HG03108 (cell line): ENCODE measurements at regions not wholly inside any gene's neighbourhood (a gene's known extent, or its start where the extent isn't known, plus 50 kb on each side); places are given as distances from the start of the nearest gene placed in this dataset.

ENCODE experiments used
- ATAC-seq: cut with Tn5 transposase; IDR thresholded peaks from one replicate; pipeline ENCODE4 v1.9.1; 2021; ENCODE audit warnings: moderate library complexity; ENCODE audit not compliant: unreplicated experiment

DNA sequence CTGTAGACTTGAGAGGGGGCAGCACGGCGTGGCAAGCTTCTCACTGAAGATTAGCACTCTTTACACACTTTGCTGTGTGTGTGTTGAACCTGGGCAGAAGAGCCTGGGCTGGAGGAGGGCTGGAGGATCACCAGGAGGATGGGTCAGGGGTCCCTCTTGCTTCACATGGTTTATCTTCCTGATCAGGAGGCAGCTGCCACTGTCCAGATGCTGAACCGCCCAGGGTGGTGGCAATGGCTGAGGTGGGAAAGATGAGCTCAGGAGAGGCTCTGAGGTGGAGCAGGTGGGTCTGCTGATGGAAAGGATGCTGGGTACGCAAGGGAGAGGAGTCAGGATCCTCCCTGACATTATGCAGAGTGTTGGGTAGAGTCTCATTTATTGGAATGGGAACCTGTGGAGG lies 191.5 kb downstream of the RAMP3 start:
- ATAC-seq, result no peak

DNA sequence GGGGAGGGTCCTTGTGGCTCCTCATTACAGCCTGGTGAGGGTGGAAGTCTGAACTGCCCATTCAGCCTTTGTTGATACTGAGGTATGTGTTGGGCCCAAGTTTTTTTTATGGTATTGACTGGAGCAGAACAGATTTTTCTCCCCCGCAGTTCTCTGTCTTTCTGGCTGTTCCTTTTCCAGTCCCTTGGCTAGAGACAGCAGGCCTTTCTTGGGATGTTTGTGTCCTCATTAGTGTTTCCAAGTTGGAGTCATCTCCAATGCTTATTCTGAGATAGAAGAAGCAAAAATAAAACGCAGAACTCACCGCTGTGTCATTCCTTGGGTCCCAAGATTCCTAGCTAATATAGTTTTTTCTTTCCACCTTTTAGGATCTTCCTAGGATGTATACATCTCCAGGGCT lies 193.3 kb downstream of the RAMP3 start:
- no peak for ATAC-seq

DNA sequence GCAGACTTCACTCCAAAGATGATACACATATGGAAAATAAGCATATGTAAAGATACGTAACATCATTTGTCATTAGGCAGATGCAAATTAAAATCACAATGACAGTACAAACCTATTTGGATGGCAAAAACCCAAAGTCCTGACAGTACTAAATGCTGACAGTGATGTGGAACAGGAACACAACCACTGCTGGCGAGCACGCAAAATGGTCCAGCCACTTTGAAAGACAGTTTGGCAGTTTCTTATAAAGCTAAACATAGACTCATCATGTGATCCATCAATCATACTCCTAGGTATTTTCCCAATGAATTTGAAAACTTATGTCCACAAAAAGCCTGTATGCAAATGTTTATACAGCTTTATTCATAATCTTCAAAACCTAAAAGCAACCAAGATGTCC lies 200.7 kb downstream of the RAMP3 start:
- ATAC-seq, result no peak

DNA sequence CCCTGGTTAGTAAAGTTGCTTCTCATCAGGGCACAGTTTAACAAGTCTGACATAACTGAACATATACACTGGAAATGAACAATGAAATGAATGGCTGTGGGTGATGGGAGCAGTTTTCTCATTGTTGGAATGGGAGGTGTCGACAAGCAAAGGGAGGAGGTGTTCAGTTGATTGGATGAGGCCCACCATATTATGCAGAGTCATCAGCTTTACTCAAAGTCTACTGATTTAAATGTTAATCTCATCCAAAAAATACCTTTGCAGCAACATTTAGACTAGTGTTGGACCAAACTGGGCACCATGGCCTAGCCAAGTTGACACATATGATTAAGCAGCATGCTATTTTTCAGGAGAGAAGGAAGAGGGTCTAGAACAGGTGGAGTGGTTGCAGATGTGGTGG lies 201.7 kb downstream of the RAMP3 start:
- no peak for ATAC-seq

DNA sequence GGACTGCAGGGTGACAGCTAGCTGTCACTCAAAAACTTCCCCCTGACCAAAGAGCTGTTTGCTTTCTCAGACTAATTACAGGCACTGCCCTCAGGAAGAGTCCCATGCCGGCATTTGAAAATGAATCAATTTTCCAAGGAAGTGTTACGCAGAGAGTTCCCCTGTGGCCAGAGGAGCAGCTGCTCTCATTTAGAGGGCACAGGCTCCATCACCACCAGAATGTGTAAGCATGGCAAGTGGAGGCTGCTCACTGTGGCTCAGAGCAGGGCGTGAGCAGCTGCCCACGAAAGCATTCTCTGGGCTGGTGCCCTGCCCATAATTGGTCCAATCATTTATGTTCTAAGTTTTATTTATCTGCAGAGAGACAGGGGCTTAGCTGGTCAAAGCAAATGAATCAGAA lies 202.2 kb downstream of the RAMP3 start:
- no peak for ATAC-seq

DNA sequence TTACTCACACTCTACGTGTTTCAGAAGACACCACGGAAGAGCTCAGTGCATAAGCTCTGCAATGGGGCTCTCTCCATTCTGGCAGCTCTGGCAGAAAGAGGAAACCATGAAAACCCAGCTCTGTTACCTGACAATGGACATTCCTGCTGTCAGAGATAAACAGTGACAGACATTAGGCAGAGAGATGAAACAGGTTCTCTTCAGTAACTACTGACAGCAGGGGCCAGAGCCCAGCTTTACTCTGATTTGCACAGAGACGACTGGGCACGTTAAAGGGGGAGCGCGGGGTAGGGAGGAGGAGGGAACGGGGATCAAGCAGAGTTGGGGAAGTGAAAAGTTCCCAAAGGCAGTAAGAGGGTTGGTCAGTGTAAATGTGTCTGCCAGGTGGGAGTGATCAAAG lies 206.1 kb downstream of the RAMP3 start:
- ATAC-seq, result no peak

DNA sequence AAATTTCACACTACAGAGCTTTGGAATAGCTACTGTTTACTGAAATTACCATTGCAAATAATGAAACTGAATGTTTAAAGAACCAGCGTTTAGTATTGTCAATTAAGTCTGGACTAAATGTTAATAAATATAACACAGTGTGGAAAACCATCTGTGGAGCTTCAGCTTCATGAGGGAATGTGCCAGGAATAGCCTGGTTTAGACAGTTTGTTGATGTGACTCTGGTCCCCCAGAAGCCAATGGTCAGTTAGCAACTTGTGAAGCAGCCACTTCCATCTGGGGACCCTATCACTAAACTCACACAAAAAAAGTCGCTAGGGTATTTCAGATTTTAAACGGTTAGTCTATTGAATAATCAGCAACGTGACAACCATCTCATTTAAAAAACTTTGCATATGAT lies 207.8 kb downstream of the RAMP3 start:
- ATAC-seq, result no peak

DNA sequence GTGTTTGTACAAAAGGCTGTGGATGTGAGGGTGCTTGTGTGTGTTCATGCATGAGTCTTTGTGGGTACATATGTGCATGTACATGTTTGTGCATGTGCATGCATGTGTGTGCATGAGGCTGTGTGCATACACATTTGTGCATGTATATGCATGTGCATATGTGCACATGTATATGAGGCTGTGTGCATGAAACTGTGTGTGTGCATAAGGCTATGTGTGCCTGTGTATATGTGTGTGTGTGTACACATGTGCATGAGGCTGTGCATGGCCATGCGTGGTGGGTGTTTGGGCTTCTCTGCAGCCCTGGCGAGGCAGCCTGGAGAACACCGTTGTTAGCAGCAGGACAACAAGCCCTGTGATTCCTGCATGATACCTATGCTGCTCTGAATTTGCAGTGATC lies 207.7 kb upstream of the ADCY1 start:
- ATAC-seq, result no peak

DNA sequence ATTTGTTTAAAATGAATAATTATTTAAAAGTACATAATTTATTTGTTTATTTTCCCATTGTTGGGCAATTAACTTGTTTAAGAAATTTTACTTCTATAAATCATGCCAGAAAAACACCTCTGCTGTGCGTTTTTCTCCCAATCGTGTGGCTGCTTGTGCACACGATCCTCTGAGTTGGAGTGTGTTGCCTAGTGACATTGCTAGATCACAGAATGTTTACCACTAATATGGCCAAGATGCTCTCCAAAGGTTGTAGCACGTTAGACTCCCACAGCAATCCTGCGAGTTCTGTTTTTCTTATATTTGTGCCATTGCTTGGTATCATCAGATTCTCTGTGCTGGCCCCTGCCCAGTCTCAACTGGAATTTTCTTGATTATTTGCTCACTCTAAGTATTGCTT lies 207.1 kb upstream of the ADCY1 start:
- no peak for ATAC-seq

DNA sequence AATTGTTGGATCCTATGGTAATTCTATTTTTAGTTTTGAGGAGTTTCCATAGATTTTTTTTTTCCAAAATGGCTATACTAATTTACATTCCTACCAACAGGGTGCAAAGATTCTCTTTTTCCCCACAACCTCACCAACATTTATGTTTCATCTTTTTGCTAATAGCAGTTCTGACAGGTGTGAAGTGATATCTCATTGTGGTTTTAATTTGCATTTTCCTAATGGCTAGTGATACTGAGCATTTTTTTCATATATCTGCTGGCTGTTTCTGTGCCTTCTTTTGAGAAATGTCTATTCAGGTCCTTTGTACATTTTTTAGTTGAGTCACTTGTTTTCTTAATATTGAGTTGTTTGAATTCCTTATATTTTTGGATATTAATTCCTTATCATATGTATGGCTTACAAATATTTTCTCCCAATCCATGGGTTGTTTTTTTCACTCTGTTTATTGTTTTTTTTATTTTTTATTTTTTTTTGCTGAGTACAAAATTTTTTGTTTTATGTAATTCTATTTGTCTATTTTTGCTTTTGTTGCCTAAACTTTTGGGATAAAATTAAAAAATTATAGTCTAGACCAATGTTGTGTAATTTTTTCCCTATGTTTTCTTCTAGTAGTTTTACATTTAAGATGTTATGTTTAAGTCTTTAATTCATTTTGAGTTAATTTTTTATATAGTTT lies 205.9 kb upstream of the ADCY1 start:
- no peak for ATAC-seq

DNA sequence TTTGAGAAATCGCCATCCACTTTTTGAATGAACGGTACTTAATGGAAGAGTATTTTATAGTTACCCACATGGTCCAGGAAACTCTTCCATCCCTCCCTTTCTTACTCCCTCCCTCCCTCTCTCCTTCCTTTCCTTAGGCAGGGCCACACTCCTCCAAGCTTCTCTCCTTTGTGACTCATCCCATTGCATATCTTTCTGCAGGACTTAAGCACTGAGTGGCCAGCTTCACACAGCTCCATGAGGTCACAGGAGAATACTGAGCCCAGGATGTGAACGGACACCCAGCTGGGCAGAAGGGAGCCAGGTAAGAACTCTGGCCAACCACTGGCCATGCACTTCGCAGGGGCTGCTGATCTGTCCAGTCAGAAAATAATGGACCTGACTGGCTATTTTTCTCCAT lies 189.7 kb upstream of the ADCY1 start:
- ATAC-seq, result no peak

DNA sequence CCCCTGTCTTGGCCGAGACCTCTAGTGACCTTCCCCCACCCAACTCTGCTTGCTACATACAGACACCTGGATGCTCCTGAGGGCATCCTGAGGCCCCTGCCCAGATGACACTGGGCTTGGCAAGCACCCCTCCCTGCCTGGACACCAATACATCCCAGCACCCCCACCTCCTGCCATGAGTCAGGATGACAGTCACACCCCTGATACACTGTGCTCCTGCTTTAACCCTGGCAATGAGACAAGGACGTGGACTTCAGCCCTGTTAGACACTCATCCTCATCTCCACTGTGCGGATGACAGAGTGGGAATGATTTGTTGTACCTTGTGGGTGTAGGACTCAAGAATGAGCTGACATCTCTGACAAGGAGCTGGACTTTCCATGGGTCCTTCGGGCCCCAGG lies 186.3 kb upstream of the ADCY1 start:
- no peak for ATAC-seq

DNA sequence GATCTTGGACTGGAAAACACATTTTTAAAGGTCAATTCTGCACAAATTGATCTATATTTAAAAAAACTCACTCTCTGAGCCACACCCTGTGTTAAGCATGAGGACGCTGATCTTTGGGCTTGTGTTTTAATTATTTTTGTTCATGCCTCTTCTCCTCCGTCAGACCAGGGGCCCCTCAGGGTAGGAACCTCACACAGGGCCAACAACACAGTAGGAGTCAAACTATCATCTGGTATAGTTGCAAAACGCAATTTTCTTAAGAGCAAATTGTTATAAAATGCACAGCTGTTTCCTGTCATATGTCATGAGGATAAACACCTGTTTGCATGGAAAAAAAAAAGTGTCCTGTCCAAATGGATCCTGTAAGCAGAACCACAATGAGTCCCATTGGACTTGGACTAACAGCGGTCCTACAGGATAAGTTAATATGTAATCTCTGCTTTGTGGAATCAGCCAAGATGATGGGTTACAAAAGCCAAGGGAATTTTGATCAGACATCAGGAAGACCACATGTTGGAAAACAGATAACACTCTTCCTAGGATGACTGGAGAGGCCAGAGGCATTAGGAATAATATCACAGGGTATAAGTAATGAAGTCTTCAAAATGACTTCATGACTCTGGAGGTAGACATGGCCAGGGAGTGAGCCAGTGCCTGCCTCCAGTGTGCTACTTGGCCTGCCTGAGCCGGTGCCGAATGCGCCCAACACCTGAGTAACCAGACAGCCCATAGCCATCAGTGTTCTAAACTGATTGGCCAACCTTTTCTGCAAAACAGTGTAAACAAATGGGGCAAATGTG lies 184.9 kb upstream of the ADCY1 start:
- ATAC-seq, result no peak

DNA sequence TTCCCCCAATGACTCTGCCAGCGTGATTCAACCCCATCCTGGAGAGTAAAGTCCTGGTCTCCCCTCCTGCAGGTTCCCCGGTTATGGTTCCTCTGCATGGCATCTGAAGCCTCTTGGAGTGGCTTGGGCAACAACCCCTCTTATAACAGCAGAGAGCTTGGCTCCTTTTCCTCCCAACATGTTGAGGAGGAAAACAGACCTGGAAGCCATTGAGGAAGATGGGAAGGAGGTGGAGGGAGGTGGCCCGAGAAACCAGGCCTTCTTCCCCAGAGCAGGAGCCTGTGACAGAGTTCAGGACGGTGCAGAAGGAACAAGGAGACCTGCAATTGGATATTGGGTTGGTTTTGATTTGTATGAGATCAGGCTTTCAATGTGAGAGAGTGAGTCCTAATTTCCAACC lies 184.0 kb upstream of the ADCY1 start:
- no peak for ATAC-seq

DNA sequence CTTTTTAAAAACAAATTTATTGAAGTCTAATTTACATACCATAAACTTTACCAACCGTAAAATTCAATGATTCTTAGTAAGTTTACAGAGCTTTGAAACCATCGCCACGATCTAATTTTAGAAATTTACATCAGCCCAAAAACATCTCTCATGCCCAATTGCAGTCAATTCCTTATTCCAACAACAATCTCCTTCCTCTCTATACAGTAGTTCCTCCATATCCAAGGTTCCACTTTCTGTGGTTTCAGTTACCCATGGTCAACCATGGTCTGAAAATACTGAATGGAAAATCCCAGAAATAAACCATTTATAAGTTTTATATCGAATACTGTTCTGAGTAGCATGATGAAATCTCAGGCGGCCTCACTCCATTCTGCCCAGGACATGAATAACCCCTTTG lies 183.4 kb upstream of the ADCY1 start:
- ATAC-seq, result no peak

DNA sequence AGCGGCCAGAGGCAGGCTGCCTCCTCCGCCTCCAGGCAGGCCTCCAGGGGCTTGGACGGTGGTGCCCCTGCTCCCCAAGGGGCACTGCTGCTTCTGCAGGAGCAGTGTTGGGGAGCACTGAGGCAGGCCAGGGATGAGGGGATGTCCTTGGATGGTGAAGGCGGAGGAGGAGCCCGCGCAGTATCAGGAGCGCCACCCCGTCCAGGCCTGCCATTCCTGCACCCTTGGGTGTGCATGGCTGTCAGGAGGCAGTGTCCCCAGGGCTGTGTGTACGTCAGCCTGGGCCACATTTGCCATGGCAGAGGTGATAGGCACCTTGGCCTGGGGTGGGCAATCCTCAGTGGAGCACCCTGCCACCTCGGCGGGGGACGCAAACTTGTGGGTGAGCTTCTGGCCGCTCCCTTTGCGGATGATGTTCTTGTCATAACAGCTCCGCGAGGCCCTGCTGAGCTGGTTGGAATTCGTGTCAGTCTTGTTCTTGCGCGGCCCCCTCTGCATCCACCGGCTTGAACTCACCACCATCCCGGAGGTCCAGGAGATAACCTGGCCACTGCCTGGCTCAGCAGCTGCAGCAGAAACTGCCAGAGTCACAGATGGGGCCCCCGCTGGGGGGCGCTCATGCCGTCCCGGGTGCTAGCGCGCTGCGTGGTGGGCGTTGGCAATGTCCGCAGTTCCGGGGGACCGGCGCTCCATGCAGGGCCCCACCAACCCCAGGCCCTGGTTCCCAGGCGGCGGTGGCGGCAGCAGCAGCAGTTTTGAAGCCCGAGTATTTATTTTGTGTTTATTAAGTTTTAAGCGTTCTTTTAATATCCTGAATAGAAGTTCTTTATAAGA lies 182.3 kb upstream of the ADCY1 start:
- ATAC-seq, result no peak

DNA sequence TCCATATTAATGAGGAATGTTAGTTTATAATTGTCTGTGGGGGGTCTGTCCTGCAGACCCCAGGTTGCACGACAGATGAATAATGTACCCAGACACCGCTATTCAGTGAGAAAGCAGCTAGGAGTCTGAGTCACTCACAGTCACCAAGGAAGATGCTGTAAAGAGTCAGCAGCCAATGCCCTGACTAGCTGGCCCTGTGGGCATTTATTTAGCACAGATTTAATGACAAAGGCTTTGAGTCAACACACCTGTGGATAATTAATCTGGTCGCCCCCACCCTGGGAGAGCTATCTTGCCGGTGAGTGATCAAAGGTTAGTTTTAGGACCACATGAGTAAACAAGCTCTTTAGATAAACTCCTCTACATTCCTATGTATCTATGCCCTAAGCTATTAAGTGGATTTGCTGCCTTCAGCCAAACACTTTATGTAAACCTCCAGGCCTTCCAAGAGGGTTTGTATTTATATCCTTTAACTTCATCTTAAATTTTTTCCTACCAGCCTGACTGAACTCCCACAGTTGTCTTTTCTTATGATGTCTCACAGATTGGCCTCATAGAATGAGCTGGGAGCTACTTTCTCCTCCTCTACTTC lies 180.0 kb upstream of the ADCY1 start:
- ATAC-seq, result no peak

DNA sequence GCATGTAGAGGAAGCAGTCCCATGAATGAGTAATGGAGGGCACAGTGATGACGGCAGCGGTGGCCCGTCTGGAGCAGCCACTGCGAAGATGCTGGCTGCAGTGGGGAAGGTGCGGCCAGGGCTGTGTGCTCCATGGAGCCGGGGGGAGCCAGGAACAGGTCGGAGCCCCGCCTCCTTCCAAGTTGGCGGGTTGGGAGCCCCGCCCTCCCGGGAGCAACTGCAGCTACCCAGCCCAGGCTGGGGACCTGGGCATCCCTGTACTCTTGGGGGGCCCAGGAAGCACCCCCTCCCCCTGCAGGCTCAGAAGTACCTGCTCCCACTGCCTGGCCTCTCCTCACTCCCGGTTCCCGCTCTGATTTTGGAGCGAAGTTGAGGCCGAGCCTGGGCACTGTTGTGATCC lies 175.1 kb upstream of the ADCY1 start:
- ATAC-seq, result no peak

DNA sequence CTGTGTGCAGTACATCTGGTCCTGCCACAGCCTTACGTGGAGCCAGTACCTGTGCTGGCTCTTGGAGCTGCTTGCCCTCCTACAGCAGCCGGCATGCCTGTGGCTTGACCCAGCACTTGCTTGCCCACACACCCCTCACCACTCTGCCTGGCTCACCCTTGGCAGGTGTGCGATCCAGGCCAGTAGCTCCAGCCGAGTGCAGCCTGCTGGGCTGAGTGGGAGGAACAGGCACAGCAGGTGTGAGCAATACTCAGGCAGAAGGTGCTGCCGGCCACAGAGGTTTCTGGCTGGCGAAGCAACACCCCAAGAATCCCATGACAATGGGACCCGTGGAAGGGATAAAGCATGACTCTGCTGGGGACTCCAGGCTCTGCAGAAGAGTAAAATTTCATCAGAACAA lies 173.5 kb upstream of the ADCY1 start:
- ATAC-seq, result no peak

DNA sequence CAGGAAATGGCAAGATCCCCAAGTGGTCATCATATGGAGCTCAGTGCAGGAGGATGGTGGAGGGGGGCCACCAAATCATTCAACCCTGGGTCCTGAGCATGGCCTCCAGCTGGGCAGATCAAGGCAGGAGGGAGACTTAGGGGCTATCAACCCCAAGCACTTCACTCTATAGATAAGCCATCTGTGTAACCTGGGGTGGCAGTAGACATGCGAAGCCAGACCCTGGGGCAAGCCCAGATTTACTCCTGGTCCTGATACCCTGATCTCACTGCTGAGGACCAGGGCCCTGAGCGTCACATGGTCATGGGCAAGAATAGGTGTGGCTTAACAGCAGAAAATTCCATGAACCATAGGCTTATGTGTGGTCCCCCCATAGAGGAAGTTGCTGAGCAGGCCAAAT lies 173.0 kb upstream of the ADCY1 start:
- no peak for ATAC-seq

DNA sequence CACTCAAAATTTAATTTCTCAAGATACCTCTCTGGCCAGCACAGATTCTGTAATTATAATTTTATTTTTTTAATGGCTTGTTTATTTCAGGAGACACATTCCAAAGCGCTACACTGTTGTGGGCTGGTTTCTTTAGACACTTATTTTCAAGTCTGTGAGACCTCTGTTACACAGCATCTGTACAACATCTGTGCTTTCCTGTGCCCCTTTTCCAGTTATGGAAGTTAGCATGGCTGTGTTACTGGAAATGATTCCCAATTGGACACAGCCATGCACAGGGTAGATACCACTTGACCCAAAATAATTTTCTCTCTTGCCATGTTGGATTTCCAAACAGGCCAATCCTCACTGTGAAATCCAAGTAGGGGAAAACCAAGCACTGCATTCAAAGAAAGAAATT lies 172.3 kb upstream of the ADCY1 start:
- ATAC-seq, result no peak
